VCaP (cell line): ENCODE measurements at regions not wholly inside any gene's neighbourhood (a gene's known extent, or its start where the extent isn't known, plus 50 kb on each side); places are given as distances from the start of the nearest gene placed in this dataset.
"Not testable (repeated sequence)": the region's sequence is repeated elsewhere in the genome, so short reads cannot be mapped to it uniquely, and the experiment has no call there.

Experiments
- H3K27ac ChIP-seq: fragments of 450-650 bp; 2 replicates; pipeline ENCODE4 v1.5.1; 2017
- CTCF ChIP-seq: fragments of 450-650 bp; conservative IDR thresholded peaks from 2 replicates; pipeline ENCODE4 v1.5.1; 2017; ENCODE audit warnings: mild to moderate bottlenecking, moderate library complexity

GRCh38 chr10:85139124-85139523, 810.7 kb downstream of the CCSER2 start:
- H3K27ac ChIP-seq = no peak overlapping the region
- TF ChIP-seq CTCF = no peak

- not testable (repeated sequence) for H3K27ac ChIP-seq
These were observed 813.1 kb downstream of the CCSER2 start for GRCh38 chr10:85141520-85141919.

GRCh38 chr10:85145966-85146365, 817.6 kb downstream of the CCSER2 start:
- no peak overlapping the region for H3K27ac ChIP-seq
- TF ChIP-seq CTCF = no peak

- no peak overlapping the region for H3K27ac ChIP-seq
- no peak for TF ChIP-seq CTCF
These were observed 819.2 kb downstream of the CCSER2 start for GRCh38 chr10:85147346-85148250.

GRCh38 chr10:85148693-85149640, 820.6 kb downstream of the CCSER2 start:
- TF ChIP-seq CTCF = no peak
- H3K27ac ChIP-seq = no peak overlapping the region

- no peak for TF ChIP-seq CTCF
- no peak overlapping the region for H3K27ac ChIP-seq
These were observed 821.4 kb downstream of the CCSER2 start for GRCh38 chr10:85149766-85150165.

- no peak for TF ChIP-seq CTCF
- H3K27ac ChIP-seq = no peak overlapping the region
These were observed 823.1 kb downstream of the CCSER2 start for GRCh38 chr10:85151506-85151905.
